GM12892 (cell line): ENCODE measurements at regions not wholly inside any gene's neighbourhood (a gene's known extent, or its start where the extent isn't known, plus 50 kb on each side); places are given as distances from the start of the nearest gene placed in this dataset.

Source experiments
- POLR2A ChIP-seq: IDR thresholded peaks from 2 replicates; pipeline ENCODE4 v1.6.1; 2011; ENCODE audit warnings: low read depth, low read length, control low read depth
- POLR2AphosphoS5 ChIP-seq: IDR thresholded peaks from 2 replicates; pipeline ENCODE4 v1.6.1; 2011; ENCODE audit warnings: low read depth, low read length, control low read depth

- TF ChIP-seq POLR2A (no peak), POLR2AphosphoS5 (no peak)
These were observed 561.8 kb upstream of the CADM1 start for GRCh38 chr11:116065986-116066385.
